GM10266 (cell line): ENCODE measurements at regions not wholly inside any gene's neighbourhood (a gene's known extent, or its start where the extent isn't known, plus 50 kb on each side); places are given as distances from the start of the nearest gene placed in this dataset.
"Not testable (repeated sequence)": the region's sequence is repeated elsewhere in the genome, so short reads cannot be mapped to it uniquely, and the experiment has no call there.

Experiments used
- DNase-seq: peaks from one replicate; pipeline ENCODE4 v3.0.0; 2012; ENCODE audit errors: extremely low spot score
- TF ChIP-seq, protein P1 (sequence below): IDR thresholded peaks from 2 replicates; pipeline ENCODE4 v1.5.1; 2012; ENCODE audit warnings: mild to moderate bottlenecking, low read depth; ENCODE audit not compliant: control insufficient read depth, insufficient read depth; ENCODE audit errors: missing control alignments

DNA sequence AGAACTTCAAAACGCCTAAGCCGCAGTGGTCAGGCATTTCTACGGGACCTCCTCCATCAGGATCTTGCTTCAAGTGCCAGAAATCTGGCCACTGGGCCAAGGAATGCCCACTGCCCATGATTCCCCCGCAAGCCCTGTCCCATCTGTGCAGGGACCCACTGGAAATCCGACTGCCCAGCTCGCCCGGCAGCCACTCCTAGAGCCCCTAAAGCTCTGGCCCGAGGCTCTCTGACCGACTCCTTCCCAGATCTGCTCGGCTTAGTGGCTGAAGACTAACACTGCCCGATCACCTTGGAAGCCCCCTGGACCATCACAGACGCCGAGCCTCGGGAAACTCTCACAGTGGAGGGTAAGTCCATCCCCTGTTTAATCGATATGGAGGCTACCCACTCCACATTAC lies 1113.0 kb upstream of the TMEM132C start:
- TF ChIP-seq, protein P1, sequence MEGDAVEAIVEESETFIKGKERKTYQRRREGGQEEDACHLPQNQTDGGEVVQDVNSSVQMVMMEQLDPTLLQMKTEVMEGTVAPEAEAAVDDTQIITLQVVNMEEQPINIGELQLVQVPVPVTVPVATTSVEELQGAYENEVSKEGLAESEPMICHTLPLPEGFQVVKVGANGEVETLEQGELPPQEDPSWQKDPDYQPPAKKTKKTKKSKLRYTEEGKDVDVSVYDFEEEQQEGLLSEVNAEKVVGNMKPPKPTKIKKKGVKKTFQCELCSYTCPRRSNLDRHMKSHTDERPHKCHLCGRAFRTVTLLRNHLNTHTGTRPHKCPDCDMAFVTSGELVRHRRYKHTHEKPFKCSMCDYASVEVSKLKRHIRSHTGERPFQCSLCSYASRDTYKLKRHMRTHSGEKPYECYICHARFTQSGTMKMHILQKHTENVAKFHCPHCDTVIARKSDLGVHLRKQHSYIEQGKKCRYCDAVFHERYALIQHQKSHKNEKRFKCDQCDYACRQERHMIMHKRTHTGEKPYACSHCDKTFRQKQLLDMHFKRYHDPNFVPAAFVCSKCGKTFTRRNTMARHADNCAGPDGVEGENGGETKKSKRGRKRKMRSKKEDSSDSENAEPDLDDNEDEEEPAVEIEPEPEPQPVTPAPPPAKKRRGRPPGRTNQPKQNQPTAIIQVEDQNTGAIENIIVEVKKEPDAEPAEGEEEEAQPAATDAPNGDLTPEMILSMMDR: no peak
- no peak for DNase-seq

DNA sequence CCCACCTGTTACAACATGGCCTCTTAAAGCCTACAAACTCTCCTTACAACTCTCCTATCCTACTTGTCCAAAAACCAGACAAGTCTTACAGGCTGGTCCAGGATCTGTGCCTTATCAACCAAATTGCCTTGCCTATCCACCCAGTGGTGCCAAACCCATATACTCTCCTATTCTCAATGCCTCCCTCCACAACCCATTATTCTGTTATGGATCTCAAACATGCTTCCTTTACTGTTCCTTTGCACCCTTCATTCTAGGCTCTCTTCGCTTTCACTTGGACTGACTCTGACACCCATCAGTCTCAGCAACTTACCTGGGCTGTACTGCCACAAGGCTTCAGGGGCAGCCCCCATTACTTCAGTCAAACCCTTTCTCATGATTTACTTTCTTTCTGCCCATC lies 1112.1 kb upstream of the TMEM132C start:
- not testable (repeated sequence) for DNase-seq

DNA sequence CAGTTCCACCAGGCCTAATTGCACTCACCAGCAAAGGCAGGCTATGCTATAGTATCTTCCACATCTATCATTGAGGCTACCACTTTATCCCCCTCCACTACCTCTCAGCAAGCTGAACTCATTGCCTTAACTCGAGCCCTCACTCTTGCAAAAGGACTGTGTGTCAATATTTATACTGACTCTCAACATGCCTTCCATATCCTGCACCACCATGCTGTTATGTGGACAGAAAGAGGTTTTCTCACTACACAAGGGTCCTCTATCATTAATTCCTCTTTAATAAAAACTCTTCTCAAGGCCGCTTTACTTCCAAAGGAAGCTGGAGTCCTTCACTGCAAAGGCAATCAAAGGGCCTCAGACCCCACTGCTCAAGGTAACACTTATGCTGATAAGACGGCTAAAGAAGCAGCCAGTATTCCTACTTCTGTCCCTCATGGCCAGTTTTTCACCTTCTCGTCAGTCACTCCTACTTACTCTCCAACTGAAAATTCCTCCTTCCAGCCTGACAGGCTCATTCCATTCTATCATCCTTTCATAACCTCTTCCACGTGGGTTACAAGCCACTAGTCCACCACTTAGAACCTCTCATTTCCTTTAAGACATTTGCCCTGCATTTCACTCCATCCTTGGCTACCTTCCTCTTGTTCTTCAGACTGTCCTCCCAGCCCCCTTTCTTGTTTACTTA lies 1110.9 kb upstream of the TMEM132C start:
- not testable (repeated sequence) for DNase-seq

DNA sequence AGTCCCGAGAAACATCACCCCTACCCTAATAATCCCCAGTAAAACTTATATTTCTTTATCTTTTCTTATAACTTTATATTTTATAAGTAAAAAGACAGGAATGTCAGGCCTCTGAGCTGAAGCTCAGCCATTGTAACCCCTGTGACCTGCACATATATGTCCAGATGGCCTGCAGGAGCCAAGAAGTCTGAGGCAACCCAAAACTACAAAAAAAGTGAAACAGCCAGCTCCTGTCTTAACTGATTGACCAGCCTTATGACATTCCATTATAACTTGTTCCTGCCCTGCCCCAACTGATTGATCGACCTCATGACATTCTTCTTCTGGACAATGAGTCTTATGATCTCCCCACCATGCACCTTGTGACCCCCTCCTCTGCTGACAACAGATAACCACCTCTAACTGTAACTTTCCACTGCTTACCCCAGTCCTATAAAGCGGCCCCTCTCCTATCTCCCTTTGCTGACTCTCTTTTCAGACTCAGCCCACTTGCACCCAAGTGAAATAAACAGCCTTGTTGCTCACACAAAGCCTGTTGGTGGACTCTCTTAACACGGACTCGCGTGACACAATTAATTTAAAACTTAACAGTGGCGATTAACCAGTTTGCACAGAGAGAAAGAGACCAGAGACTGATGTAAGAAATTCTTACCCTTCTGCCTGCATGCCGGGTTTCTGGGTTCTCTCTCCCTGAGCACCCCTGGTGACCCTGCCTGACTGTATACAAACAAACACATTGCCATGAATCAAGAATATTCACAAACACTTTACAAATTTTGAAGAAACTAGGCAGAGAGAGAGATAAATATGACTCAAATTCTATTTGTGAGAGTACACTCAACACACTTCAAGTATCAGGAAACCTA lies 1109.2 kb upstream of the TMEM132C start:
- DNase-seq: not testable (repeated sequence)

DNA sequence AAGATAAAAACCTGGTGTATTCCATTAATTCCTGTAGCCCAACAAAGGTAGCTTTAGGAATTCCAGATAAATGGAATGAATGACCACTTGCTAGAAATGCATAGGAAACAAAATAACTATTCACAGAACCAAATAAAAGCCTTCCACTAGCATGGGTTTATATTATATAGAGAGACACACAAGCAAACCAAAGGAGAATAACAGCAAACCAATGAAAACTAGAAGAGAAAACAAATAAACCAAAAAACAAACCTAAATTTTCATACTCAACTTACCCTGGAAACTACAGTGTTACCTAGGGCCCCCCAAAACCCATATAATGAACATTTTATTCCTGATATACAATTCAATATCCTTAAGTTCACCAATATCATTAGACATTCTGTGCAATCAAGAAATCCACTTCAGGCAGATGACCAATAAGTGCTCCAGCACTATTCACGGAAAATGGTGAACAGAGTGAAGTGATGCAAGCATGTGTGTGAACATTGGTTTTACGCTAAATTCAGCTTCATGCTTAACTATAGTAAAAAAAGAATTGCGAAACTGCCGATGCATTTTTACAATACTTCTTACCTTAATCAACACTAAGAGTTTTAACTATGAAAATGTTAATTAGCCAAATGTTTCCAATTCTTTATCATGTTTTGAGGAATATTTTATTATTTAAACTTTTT lies 1108.4 kb upstream of the TMEM132C start:
- TF ChIP-seq, protein P1: no peak
- DNase-seq: no peak

DNA sequence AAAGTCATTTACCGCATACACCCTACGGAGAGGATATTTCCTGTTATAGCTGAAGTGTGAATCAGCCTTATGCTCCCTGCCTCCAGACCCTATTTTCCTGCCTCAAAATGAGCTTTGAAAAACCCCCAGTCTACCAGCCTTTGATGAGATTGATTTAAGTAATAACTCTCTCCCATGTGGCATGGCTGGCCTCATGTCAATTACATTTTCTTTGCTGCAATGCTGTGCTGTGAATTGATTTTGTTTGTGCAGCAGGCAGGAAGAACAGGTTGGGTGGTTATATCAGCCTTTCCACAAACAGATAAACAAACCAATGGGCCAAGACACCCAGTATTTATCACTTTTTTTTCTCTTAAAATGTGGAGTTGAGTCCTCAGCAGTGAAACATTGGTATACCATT lies 1105.5 kb upstream of the TMEM132C start:
- no peak for DNase-seq
- TF ChIP-seq, protein P1: no peak

DNA sequence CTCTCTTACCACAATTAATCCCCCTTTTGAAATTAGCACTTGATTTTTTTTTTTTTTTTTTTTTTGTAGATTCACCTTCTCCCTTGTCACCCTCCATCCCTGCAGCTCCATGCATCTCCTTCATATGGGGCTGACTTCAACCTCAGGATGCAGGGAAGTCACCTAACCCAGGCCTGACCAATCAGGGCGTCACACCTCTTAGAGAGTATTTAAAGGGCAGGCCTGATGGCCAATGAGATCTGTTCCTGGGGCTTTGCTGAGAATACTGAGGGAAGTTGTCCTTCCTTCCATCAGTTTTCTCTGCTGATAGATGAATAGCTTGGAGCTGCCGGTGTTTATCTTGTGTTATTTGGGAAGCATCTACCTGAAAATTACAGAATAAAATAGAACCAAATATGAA lies 1104.7 kb upstream of the TMEM132C start:
- no peak for DNase-seq
- TF ChIP-seq, protein P1: no peak

DNA sequence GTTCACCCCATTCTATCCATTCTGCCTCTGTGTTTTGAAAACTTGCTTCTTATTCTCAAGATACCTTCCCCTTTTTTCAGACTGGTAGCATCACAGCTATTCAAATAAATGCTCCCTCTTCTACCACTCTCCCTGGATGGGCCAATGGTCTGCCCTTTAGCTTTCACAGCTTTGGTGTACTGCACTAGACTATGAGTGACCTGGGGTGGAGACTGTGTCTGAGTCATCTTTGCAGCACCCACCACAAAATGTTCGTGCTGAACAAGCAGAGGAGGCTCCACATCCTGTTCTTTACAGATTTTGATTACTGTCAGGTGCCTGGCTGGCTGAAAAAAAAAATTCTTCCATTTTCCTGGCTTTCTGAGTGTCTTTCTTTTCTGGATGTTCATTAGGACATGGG lies 1104.1 kb upstream of the TMEM132C start:
- TF ChIP-seq, protein P1: no peak
- no peak for DNase-seq
